Stimulated activated CD4-positive, alpha-beta T cell treated with anti-CD3 and anti-CD28 coated beads, Interleukin-4, amount 100 ng/mL, for 48 hours (primary cell): ENCODE measurements at regions not wholly inside any gene's neighbourhood (a gene's known extent, or its start where the extent isn't known, plus 50 kb on each side); places are given as distances from the start of the nearest gene placed in this dataset.
"Not testable (repeated sequence)": the region's sequence is repeated elsewhere in the genome, so short reads cannot be mapped to it uniquely, and the experiment has no call there.

Source experiments
- DNase-seq, 2 donors: peaks; one replicate each; pipeline ENCODE4 v3.0.0-alpha.2; 2020; ENCODE audit warnings: low read depth in 2 of 2

- no peak for DNase-seq
Measured at GRCh38 chr2:183530333-183530901, 406.2 kb downstream of the NUP35 start.

GRCh38 chr2:183532514-183532913 lies 408.3 kb downstream of the NUP35 start:
- no peak for DNase-seq

- no peak for DNase-seq
Measured at GRCh38 chr2:183533021-183533420, 408.8 kb downstream of the NUP35 start.

GRCh38 chr2:183536290-183536689 lies 412.0 kb downstream of the NUP35 start:
- no peak for DNase-seq

GRCh38 chr2:183536714-183537113 lies 412.5 kb downstream of the NUP35 start:
- no peak for DNase-seq

GRCh38 chr2:183541766-183542165 lies 417.5 kb downstream of the NUP35 start:
- DNase-seq: no peak

- no peak for DNase-seq
Measured at GRCh38 chr2:183542606-183543005, 418.4 kb downstream of the NUP35 start.

GRCh38 chr2:183543222-183543621 lies 419.0 kb downstream of the NUP35 start:
- no peak for DNase-seq

GRCh38 chr2:183543731-183544130 lies 419.5 kb downstream of the NUP35 start:
- no peak for DNase-seq

GRCh38 chr2:183546560-183547350 lies 422.5 kb downstream of the NUP35 start:
- not testable (repeated sequence) for DNase-seq

- no peak for DNase-seq
Measured at GRCh38 chr2:183552716-183553115, 428.5 kb downstream of the NUP35 start.

- no peak for DNase-seq
Measured at GRCh38 chr2:183564726-183565125, 440.5 kb downstream of the NUP35 start.

GRCh38 chr2:183575481-183575880 lies 451.2 kb downstream of the NUP35 start:
- DNase-seq: no peak

GRCh38 chr2:183579686-183580085 lies 455.4 kb downstream of the NUP35 start:
- no peak for DNase-seq

- no peak for DNase-seq
Measured at GRCh38 chr2:183592271-183592670, 468.0 kb downstream of the NUP35 start.

GRCh38 chr2:183594150-183594549 lies 469.9 kb downstream of the NUP35 start:
- DNase-seq: no peak

GRCh38 chr2:183597841-183598240 lies 473.6 kb downstream of the NUP35 start:
- no peak for DNase-seq

- DNase-seq: no peak
Measured at GRCh38 chr2:183604065-183604464, 479.8 kb downstream of the NUP35 start.

GRCh38 chr2:183605440-183605839 lies 481.2 kb downstream of the NUP35 start:
- no peak for DNase-seq

GRCh38 chr2:183606022-183606717 lies 481.9 kb downstream of the NUP35 start:
- DNase-seq: no peak

- no peak for DNase-seq
Measured at GRCh38 chr2:183606718-183607085, 482.5 kb downstream of the NUP35 start.

- DNase-seq: no peak
Measured at GRCh38 chr2:183607995-183608394, 483.8 kb downstream of the NUP35 start.

- DNase-seq: no peak
Measured at GRCh38 chr2:183608747-183609146, 484.5 kb downstream of the NUP35 start.
